Coronary artery (tissue), 2 donors: ENCODE measurements at regions not wholly inside any gene's neighbourhood (a gene's known extent, or its start where the extent isn't known, plus 50 kb on each side); places are given as distances from the start of the nearest gene placed in this dataset.

Source experiments
- DNase-seq: peaks from one replicate; pipeline ENCODE4 v3.0.0-alpha.2; 2017; ENCODE audit warnings: low spot score
- H3K27ac ChIP-seq, 2 donors: fragments of 200-600 bp; sonication (generic); one replicate each; pipeline ENCODE4 v1.5.1; 2016 to 2019
- H3K4me3 ChIP-seq: fragments of 200-600 bp; sonication (generic); 2 replicates; pipeline ENCODE4 v1.5.1; 2016; ENCODE audit warnings: mild to moderate bottlenecking, moderate library complexity
- TF ChIP-seq, protein P1 (sequence below): fragments of 200-600 bp; sonication (generic); IDR thresholded peaks from one replicate; pipeline ENCODE4 v1.5.1; 2019; ENCODE audit warnings: antibody characterized with exemption

DNA sequence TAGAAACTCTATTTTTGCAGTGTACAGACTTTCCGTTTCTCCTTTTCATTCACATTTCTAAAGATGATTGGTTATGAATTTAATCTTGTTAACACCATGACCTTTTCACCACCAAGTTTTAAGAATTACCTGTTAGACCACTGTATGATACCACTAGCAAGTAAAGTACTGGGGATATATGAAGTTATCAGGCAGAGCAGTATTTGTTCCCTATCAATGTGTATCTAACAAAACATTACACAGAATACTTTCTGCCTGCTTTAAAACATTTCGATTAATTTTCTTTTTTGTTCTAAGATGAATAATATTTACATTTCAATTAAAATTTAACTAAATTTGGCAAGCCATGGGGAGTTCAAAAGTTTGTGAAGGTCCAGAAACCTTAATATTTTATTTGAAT lies 49.9 kb upstream of the AHR start:
- H3K4me3 ChIP-seq, result no peak overlapping the region
- DNase-seq, result no peak
- H3K27ac ChIP-seq, result no peak overlapping the region
- TF ChIP-seq, protein P1, sequence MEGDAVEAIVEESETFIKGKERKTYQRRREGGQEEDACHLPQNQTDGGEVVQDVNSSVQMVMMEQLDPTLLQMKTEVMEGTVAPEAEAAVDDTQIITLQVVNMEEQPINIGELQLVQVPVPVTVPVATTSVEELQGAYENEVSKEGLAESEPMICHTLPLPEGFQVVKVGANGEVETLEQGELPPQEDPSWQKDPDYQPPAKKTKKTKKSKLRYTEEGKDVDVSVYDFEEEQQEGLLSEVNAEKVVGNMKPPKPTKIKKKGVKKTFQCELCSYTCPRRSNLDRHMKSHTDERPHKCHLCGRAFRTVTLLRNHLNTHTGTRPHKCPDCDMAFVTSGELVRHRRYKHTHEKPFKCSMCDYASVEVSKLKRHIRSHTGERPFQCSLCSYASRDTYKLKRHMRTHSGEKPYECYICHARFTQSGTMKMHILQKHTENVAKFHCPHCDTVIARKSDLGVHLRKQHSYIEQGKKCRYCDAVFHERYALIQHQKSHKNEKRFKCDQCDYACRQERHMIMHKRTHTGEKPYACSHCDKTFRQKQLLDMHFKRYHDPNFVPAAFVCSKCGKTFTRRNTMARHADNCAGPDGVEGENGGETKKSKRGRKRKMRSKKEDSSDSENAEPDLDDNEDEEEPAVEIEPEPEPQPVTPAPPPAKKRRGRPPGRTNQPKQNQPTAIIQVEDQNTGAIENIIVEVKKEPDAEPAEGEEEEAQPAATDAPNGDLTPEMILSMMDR, result no peak
